Stomach (tissue), 4 donors: ENCODE measurements at regions not wholly inside any gene's neighbourhood (a gene's known extent, or its start where the extent isn't known, plus 50 kb on each side); places are given as distances from the start of the nearest gene placed in this dataset.

Source experiments
- EP300 ChIP-seq: sonication (generic); formaldehyde crosslinking; IDR thresholded peaks from one replicate; pipeline ENCODE4 v1.6.1; 2017; ENCODE audit warnings: antibody characterized with exemption
- POLR2A ChIP-seq, 4 donors: fragments of 450-650 bp; IDR thresholded peaks; one replicate each; pipeline ENCODE4 v1.6.1; 2016; ENCODE audit warnings: antibody characterized with exemption in 4 of 4, control low read depth in 2 of 4, mild to moderate bottlenecking in 1 of 4, moderate library complexity in 1 of 4
- TF ChIP-seq, protein P1 (sequence below), 7 experiments: fragments of 450-650 bp in 4 of 7; fragments of 200-600 bp in 3 of 7; sonication (generic) in 3 of 7; IDR thresholded peaks; one replicate each; pipeline ENCODE4 v1.5.1; 2016 to 2019; ENCODE audit warnings: antibody characterized with exemption in 7 of 7, control low read depth in 2 of 7, mild to moderate bottlenecking in 1 of 7

DNA sequence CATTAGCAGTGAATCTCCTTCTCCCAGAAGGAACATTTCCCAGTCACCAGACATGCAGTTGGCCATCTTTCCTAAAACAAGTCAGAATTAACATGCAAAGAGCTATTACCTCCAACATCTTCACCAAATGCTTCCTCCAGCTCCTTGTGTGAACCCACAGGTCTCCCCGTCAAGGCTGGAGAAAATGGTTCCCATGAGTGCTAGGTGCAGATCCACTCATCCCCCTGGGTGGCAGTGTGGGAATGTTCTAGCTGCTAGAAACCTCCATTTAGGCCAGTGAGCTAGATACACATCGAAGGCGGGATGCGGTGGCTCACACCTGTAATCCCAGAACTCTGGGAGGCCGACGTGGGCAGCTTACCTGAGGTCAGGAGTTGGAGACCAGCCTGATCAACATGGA is 603.9 kb upstream of the SLC35B3 start:
- TF ChIP-seq, protein P1, sequence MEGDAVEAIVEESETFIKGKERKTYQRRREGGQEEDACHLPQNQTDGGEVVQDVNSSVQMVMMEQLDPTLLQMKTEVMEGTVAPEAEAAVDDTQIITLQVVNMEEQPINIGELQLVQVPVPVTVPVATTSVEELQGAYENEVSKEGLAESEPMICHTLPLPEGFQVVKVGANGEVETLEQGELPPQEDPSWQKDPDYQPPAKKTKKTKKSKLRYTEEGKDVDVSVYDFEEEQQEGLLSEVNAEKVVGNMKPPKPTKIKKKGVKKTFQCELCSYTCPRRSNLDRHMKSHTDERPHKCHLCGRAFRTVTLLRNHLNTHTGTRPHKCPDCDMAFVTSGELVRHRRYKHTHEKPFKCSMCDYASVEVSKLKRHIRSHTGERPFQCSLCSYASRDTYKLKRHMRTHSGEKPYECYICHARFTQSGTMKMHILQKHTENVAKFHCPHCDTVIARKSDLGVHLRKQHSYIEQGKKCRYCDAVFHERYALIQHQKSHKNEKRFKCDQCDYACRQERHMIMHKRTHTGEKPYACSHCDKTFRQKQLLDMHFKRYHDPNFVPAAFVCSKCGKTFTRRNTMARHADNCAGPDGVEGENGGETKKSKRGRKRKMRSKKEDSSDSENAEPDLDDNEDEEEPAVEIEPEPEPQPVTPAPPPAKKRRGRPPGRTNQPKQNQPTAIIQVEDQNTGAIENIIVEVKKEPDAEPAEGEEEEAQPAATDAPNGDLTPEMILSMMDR (IDR thresholded peaks at IDR 0.05): no peak
- TF ChIP-seq POLR2A (IDR thresholded peaks at IDR 0.05): no peak
- TF ChIP-seq EP300: no peak
